ENCODE measurements at regions not wholly inside any gene's neighbourhood (a gene's known extent, or its start where the extent isn't known, plus 50 kb on each side); places are given as distances from the start of the nearest gene placed in this dataset.

DNA sequence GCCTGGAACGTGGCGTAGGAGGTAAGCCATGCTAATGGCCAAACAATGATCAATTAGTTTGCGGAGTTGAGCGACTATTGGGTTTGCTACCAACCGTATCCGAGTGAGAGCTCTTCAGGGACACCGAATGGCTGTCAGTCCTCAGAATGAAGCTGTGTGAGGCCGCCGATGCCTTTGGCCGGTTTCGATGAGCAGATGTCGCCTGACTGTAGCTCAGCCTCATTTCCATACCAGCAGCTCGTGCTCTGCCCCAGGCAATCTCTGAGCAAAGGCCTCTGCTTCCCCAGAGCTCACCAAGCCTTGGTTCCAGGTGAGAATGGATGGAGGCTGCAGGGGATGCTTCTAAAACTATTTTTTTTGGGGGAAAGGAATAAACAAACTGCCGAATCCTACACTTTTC is 111.7 kb upstream of the HS3ST4 start:
- TF ChIP-seq POLR2A (IDR thresholded peaks at IDR 0.05), result no peak
- TF ChIP-seq, protein P1, sequence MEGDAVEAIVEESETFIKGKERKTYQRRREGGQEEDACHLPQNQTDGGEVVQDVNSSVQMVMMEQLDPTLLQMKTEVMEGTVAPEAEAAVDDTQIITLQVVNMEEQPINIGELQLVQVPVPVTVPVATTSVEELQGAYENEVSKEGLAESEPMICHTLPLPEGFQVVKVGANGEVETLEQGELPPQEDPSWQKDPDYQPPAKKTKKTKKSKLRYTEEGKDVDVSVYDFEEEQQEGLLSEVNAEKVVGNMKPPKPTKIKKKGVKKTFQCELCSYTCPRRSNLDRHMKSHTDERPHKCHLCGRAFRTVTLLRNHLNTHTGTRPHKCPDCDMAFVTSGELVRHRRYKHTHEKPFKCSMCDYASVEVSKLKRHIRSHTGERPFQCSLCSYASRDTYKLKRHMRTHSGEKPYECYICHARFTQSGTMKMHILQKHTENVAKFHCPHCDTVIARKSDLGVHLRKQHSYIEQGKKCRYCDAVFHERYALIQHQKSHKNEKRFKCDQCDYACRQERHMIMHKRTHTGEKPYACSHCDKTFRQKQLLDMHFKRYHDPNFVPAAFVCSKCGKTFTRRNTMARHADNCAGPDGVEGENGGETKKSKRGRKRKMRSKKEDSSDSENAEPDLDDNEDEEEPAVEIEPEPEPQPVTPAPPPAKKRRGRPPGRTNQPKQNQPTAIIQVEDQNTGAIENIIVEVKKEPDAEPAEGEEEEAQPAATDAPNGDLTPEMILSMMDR (IDR thresholded peaks at IDR 0.05), result no peak

All from right lobe of liver (tissue), 4 donors.